WTC11 (cell line): ENCODE measurements at regions not wholly inside any gene's neighbourhood (a gene's known extent, or its start where the extent isn't known, plus 50 kb on each side); places are given as distances from the start of the nearest gene placed in this dataset.

Experiments used
- ATAC-seq: fragments of 200-7000 bp; cut with Tn5 transposase; 2 replicates; pipeline ENCODE4 v1.10.0; 2021; ENCODE audit warnings: mild to moderate bottlenecking, moderate library complexity
- CTCF ChIA-PET: fragments of 300-600 bp; sonication (Branson Sonifier 250); formaldehyde crosslinking; loops from one replicate; lab custom pipeline; 2021; ENCODE audit warnings: antibody characterized with exemption; lab: Charles Lee
- POLR2A ChIA-PET: fragments of 350-600 bp; sonication (Branson Sonifier 250); formaldehyde crosslinking; loops from one replicate; lab custom pipeline; 2021; ENCODE audit warnings: antibody characterized with exemption; lab: Charles Lee
- DNase-seq: peaks from one replicate; pipeline ENCODE4 v3.0.0; 2021; ENCODE audit warnings: low spot score
- H3K27ac Mint-ChIP-seq: 2 replicates; pipeline ENCODE4 v1.8.0; 2021; ENCODE audit warnings: mixed read lengths
- H3K27me3 Mint-ChIP-seq: 2 replicates; pipeline ENCODE4 v1.8.0; 2021; ENCODE audit warnings: low read depth, mild to moderate bottlenecking, moderate library complexity, mixed read lengths
- H3K36me3 Mint-ChIP-seq: 2 replicates; pipeline ENCODE4 v1.8.0; 2021; ENCODE audit warnings: mixed read lengths
- H3K4me1 Mint-ChIP-seq: 2 replicates; pipeline ENCODE4 v1.8.0; 2022; ENCODE audit warnings: mixed read lengths
- H3K4me3 Mint-ChIP-seq: 2 replicates; pipeline ENCODE4 v1.8.0; 2021; ENCODE audit warnings: mild to moderate bottlenecking, moderate library complexity, mixed read lengths
- H3K9me3 Mint-ChIP-seq: 2 replicates; pipeline ENCODE4 v1.8.0; 2021; ENCODE audit warnings: mixed read lengths
- KAT7 ChIP-seq: sonication (generic); formaldehyde crosslinking; IDR thresholded peaks from 2 replicates; pipeline ENCODE4 v1.8.1; 2023; ENCODE audit warnings: missing genetic modification reagents, mild to moderate bottlenecking, borderline replicate concordance
- OVOL2 ChIP-seq: fragments of 250-450 bp; sonication (Bioruptor Pico); IDR thresholded peaks from 2 replicates; pipeline ENCODE4 v1.9.0; 2021; ENCODE audit warnings: mild to moderate bottlenecking, borderline replicate concordance
- TEAD4 ChIP-seq: sonication (generic); formaldehyde crosslinking; IDR thresholded peaks from 2 replicates; pipeline ENCODE4 v1.8.0; 2022; ENCODE audit warnings: mild to moderate bottlenecking, missing genetic modification reagents
- TP53 ChIP-seq: sonication (generic); formaldehyde crosslinking; IDR thresholded peaks from 2 replicates; pipeline ENCODE4 v1.8.1; 2023; ENCODE audit warnings: mild to moderate bottlenecking, missing genetic modification reagents
- TF ChIP-seq, protein P1 (sequence below): fragments of 250-450 bp; sonication (Bioruptor Pico); IDR thresholded peaks from 2 replicates; pipeline ENCODE4 v1.9.0; 2021; ENCODE audit warnings: mild to moderate bottlenecking, borderline replicate concordance
- TF ChIP-seq, protein P2 (sequence below): sonication (generic); formaldehyde crosslinking; IDR thresholded peaks from 2 replicates; pipeline ENCODE4 v1.8.1; 2022; ENCODE audit warnings: mild to moderate bottlenecking, moderate library complexity, missing genetic modification reagents
- TF ChIP-seq, protein P3 (sequence below): fragments of 250-450 bp; sonication (Bioruptor Pico); conservative IDR thresholded peaks from 2 replicates; pipeline ENCODE4 v1.9.0; 2021; ENCODE audit warnings: mild to moderate bottlenecking
- TF ChIP-seq, protein P4 (sequence below): fragments of 250-450 bp; sonication (Bioruptor Pico); IDR thresholded peaks from 2 replicates; pipeline ENCODE4 v2.1.2; 2022; ENCODE audit warnings: mild to moderate bottlenecking, moderate library complexity
- TF ChIP-seq, protein P5 (sequence below): fragments of 250-450 bp; sonication (Bioruptor Pico); IDR thresholded peaks from 2 replicates; pipeline ENCODE4 v1.9.0; 2021; ENCODE audit warnings: moderate library complexity, mild to moderate bottlenecking, inconsistent platforms, borderline replicate concordance
- TF ChIP-seq, protein P6 (sequence below): sonication (generic); formaldehyde crosslinking; IDR thresholded peaks from 2 replicates; pipeline ENCODE4 v1.8.0; 2023; ENCODE audit warnings: mild to moderate bottlenecking, missing genetic modification reagents
- TF ChIP-seq, protein P7 (sequence below): sonication (generic); formaldehyde crosslinking; IDR thresholded peaks from 2 replicates; pipeline ENCODE4 v1.8.0; 2023; ENCODE audit warnings: missing genetic modification reagents
- TF ChIP-seq, protein P8 (sequence below): fragments of 250-450 bp; sonication (Bioruptor Pico); IDR thresholded peaks from 2 replicates; pipeline ENCODE4 v1.9.0; 2021; ENCODE audit warnings: mild to moderate bottlenecking

DNA sequence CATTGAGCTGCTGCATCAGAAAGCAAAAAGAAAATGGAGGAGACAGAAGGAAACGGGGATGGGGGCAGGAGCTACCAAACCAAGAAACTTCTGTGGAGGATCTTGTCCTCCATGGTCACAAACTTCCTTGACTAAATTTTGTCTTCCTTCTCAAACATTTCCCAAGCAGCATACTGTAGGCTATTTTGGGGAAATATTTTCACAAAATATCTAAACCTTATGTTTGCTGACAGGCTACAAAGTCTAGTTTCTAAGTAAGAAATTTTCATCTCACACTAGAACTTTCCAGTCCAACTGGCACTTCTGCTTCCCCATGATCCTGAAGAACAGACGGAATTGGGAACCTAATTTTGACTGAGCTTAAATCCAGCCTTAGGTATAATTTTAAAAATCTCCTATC, 552.0 kb downstream of the SNAPC1 start (continued):
- TF ChIP-seq, protein P1, sequence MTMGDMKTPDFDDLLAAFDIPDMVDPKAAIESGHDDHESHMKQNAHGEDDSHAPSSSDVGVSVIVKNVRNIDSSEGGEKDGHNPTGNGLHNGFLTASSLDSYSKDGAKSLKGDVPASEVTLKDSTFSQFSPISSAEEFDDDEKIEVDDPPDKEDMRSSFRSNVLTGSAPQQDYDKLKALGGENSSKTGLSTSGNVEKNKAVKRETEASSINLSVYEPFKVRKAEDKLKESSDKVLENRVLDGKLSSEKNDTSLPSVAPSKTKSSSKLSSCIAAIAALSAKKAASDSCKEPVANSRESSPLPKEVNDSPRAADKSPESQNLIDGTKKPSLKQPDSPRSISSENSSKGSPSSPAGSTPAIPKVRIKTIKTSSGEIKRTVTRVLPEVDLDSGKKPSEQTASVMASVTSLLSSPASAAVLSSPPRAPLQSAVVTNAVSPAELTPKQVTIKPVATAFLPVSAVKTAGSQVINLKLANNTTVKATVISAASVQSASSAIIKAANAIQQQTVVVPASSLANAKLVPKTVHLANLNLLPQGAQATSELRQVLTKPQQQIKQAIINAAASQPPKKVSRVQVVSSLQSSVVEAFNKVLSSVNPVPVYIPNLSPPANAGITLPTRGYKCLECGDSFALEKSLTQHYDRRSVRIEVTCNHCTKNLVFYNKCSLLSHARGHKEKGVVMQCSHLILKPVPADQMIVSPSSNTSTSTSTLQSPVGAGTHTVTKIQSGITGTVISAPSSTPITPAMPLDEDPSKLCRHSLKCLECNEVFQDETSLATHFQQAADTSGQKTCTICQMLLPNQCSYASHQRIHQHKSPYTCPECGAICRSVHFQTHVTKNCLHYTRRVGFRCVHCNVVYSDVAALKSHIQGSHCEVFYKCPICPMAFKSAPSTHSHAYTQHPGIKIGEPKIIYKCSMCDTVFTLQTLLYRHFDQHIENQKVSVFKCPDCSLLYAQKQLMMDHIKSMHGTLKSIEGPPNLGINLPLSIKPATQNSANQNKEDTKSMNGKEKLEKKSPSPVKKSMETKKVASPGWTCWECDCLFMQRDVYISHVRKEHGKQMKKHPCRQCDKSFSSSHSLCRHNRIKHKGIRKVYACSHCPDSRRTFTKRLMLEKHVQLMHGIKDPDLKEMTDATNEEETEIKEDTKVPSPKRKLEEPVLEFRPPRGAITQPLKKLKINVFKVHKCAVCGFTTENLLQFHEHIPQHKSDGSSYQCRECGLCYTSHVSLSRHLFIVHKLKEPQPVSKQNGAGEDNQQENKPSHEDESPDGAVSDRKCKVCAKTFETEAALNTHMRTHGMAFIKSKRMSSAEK (CRISPR knock-in tag), result no peak
- TF ChIP-seq, protein P2, sequence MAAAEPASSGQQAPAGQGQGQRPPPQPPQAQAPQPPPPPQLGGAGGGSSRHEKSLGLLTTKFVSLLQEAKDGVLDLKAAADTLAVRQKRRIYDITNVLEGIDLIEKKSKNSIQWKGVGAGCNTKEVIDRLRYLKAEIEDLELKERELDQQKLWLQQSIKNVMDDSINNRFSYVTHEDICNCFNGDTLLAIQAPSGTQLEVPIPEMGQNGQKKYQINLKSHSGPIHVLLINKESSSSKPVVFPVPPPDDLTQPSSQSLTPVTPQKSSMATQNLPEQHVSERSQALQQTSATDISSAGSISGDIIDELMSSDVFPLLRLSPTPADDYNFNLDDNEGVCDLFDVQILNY (CRISPR knock-in tag), result no peak

DNA sequence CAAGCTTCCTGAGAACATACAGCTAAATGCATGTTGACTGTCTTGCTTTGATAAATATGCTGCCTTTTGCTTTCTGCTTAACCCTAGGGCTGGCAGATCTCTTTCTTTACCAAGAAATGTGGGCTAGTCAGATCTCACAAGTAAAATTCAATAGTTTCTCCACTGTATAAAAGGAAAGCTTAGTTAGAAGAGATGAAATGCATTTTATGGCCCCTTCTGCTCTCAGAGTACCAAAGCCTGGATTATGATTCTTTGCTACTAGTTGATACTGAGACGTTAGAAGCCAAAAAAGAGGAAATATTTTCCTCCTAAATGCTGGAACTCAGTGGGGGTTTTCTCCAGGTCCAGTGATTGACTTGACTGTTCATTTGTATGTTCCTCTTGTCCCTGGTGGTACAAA, 552.7 kb downstream of the SNAPC1 start:
- TF ChIP-seq, protein P3, sequence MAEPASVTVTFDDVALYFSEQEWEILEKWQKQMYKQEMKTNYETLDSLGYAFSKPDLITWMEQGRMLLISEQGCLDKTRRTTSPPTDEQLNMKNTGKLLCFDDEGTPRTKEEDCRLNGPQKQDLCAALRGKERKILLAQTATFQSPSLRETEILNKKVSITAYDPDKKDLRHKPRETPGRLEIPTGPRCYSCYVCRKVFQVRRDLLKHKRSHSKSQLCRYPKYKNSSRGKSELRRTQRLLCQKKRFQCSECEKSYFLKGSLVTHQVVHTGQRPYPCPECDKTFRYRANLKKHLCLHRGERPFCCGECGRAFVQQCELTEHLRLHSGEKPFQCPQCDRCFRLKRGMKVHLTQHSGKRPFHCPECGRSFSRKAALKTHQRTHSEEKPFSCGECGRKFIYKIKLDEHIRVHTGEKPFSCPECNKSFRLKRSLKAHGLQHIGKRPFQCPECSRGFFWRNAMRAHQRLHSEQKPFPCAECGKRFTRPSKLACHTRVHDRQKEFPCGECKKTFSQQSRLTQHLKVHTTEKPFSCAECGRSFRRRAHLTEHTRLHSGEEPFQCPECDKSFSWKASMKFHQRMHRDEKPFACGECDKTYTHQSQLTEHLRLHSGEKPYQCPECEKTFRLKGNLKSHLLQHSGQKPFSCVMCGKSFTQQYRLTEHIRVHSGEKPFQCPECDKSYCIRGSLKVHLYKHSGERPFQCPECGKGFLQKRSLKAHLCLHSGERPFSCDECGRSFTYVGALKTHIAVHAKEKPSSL (CRISPR knock-in tag), result no peak
- TF ChIP-seq, protein P4, sequence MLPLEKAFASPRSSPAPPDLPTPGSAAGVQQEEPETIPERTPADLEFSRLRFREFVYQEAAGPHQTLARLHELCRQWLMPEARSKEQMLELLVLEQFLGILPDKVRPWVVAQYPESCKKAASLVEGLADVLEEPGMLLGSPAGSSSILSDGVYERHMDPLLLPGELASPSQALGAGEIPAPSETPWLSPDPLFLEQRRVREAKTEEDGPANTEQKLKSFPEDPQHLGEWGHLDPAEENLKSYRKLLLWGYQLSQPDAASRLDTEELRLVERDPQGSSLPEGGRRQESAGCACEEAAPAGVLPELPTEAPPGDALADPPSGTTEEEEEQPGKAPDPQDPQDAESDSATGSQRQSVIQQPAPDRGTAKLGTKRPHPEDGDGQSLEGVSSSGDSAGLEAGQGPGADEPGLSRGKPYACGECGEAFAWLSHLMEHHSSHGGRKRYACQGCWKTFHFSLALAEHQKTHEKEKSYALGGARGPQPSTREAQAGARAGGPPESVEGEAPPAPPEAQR (CRISPR knock-in tag), result no peak
- TF ChIP-seq OVOL2 (CRISPR knock-in tag) (no peak), KAT7 (CRISPR knock-in tag) (no peak)
- TF ChIP-seq, protein P5, sequence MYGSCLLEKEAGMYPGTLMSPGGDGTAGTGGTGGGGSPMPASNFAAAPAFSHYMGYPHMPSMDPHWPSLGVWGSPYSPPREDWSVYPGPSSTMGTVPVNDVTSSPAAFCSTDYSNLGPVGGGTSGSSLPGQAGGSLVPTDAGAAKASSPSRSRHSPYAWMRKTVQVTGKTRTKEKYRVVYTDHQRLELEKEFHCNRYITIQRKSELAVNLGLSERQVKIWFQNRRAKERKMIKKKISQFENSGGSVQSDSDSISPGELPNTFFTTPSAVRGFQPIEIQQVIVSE, result no peak
- TF ChIP-seq, protein P6, sequence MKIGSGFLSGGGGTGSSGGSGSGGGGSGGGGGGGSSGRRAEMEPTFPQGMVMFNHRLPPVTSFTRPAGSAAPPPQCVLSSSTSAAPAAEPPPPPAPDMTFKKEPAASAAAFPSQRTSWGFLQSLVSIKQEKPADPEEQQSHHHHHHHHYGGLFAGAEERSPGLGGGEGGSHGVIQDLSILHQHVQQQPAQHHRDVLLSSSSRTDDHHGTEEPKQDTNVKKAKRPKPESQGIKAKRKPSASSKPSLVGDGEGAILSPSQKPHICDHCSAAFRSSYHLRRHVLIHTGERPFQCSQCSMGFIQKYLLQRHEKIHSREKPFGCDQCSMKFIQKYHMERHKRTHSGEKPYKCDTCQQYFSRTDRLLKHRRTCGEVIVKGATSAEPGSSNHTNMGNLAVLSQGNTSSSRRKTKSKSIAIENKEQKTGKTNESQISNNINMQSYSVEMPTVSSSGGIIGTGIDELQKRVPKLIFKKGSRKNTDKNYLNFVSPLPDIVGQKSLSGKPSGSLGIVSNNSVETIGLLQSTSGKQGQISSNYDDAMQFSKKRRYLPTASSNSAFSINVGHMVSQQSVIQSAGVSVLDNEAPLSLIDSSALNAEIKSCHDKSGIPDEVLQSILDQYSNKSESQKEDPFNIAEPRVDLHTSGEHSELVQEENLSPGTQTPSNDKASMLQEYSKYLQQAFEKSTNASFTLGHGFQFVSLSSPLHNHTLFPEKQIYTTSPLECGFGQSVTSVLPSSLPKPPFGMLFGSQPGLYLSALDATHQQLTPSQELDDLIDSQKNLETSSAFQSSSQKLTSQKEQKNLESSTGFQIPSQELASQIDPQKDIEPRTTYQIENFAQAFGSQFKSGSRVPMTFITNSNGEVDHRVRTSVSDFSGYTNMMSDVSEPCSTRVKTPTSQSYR (CRISPR knock-in tag), result no peak
- Mint-ChIP-seq H3K27me3 (no peaks in the 10 kb centered on the region), H3K4me1 (no peaks in the 10 kb centered on the region), H3K4me3 (no peak overlapping the region), H3K9me3 (no peaks in the 10 kb centered on the region), H3K36me3 (no peaks in the 10 kb centered on the region), H3K27ac (no peak overlapping the region)
- ATAC-seq (no peak), DNase-seq (no peak)
- CTCF ChIA-PET, result no interaction called here
- POLR2A ChIA-PET, result no interaction called here

DNA sequence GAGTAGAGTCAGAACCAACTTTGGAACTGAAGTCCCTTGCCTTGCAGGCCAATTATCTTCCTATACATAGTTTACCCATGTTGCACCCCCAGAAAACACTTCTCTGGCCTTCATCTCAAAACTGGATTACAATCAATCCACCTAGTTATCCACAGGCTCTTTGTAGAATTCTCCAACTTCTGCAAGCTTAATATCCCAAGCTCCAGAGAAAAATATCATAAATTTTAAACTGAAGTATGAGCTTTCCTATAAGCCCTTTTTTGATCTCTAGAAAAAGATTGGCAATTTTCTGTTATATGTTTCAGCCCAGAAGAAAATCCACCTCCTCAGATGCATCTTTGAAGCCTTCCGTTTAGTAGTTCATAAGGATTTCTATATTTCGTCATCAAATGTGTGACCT, 553.4 kb downstream of the SNAPC1 start:
- TF ChIP-seq TP53, result no peak
- TF ChIP-seq, protein P7, sequence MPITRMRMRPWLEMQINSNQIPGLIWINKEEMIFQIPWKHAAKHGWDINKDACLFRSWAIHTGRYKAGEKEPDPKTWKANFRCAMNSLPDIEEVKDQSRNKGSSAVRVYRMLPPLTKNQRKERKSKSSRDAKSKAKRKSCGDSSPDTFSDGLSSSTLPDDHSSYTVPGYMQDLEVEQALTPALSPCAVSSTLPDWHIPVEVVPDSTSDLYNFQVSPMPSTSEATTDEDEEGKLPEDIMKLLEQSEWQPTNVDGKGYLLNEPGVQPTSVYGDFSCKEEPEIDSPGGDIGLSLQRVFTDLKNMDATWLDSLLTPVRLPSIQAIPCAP (CRISPR knock-in tag), result no peak
- no peak for TF ChIP-seq TEAD4 (CRISPR knock-in tag)
- TF ChIP-seq, protein P8, sequence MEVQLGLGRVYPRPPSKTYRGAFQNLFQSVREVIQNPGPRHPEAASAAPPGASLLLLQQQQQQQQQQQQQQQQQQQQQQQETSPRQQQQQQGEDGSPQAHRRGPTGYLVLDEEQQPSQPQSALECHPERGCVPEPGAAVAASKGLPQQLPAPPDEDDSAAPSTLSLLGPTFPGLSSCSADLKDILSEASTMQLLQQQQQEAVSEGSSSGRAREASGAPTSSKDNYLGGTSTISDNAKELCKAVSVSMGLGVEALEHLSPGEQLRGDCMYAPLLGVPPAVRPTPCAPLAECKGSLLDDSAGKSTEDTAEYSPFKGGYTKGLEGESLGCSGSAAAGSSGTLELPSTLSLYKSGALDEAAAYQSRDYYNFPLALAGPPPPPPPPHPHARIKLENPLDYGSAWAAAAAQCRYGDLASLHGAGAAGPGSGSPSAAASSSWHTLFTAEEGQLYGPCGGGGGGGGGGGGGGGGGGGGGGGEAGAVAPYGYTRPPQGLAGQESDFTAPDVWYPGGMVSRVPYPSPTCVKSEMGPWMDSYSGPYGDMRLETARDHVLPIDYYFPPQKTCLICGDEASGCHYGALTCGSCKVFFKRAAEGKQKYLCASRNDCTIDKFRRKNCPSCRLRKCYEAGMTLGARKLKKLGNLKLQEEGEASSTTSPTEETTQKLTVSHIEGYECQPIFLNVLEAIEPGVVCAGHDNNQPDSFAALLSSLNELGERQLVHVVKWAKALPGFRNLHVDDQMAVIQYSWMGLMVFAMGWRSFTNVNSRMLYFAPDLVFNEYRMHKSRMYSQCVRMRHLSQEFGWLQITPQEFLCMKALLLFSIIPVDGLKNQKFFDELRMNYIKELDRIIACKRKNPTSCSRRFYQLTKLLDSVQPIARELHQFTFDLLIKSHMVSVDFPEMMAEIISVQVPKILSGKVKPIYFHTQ (CRISPR knock-in tag), result no peak
- POLR2A ChIA-PET, result no interaction called here
- no peaks in the 10 kb centered on the region for H3K9me3 Mint-ChIP-seq

More for the DNA sequence above, 553.4 kb downstream of the SNAPC1 start:
- no peak overlapping the region for H3K4me3 Mint-ChIP-seq
- no peaks in the 10 kb centered on the region for H3K27me3 Mint-ChIP-seq
- DNase-seq (no peak), ATAC-seq (no peak)
- CTCF ChIA-PET, result no interaction called here
- H3K4me1 Mint-ChIP-seq, result no peaks in the 10 kb centered on the region
- no peaks in the 10 kb centered on the region for H3K36me3 Mint-ChIP-seq
- H3K27ac Mint-ChIP-seq, result no peak overlapping the region
